ENCODE measurements at regions not wholly inside any gene's neighbourhood (a gene's known extent, or its start where the extent isn't known, plus 50 kb on each side); places are given as distances from the start of the nearest gene placed in this dataset.
"Not testable (repeated sequence)": the region's sequence is repeated elsewhere in the genome, so short reads cannot be mapped to it uniquely, and the experiment has no call there.

- no peak for DNase-seq
Observed at GRCh38 chr4:38313999-38314561, 349.9 kb upstream of the KLF3 start.

GRCh38 chr4:38314663-38315062 lies 349.3 kb upstream of the KLF3 start:
- DNase-seq = no peak

- DNase-seq = no peak
Observed at GRCh38 chr4:38315286-38315685, 348.7 kb upstream of the KLF3 start.

GRCh38 chr4:38316045-38316444 lies 348.0 kb upstream of the KLF3 start:
- no peak for DNase-seq

GRCh38 chr4:38317041-38317674 lies 346.8 kb upstream of the KLF3 start:
- DNase-seq = no peak

- peak; percentile 75 for DNase-seq
Observed at GRCh38 chr4:38318737-38319455, 345.1 kb upstream of the KLF3 start.

GRCh38 chr4:38319456-38320342 lies 344.3 kb upstream of the KLF3 start:
- peak; percentile 86 for DNase-seq

GRCh38 chr4:38320343-38320695 lies 343.7 kb upstream of the KLF3 start:
- DNase-seq = no peak

- no peak for DNase-seq
Observed at GRCh38 chr4:38320833-38321232, 343.2 kb upstream of the KLF3 start.

- no peak for DNase-seq
Observed at GRCh38 chr4:38322714-38323113, 341.3 kb upstream of the KLF3 start.

- DNase-seq = no peak
Observed at GRCh38 chr4:38323141-38323641, 340.8 kb upstream of the KLF3 start.

GRCh38 chr4:38324861-38325628 lies 339.0 kb upstream of the KLF3 start:
- no peak for DNase-seq

- no peak for DNase-seq
Observed at GRCh38 chr4:38325629-38325913, 338.4 kb upstream of the KLF3 start.

GRCh38 chr4:38326499-38326898 lies 337.5 kb upstream of the KLF3 start:
- no peak for DNase-seq

- DNase-seq = no peak
Observed at GRCh38 chr4:38327174-38327573, 336.8 kb upstream of the KLF3 start.

GRCh38 chr4:38328989-38329729 lies 334.8 kb upstream of the KLF3 start:
- DNase-seq = no peak

- DNase-seq = no peak
Observed at GRCh38 chr4:38330321-38330720, 333.7 kb upstream of the KLF3 start.

GRCh38 chr4:38330936-38331335 lies 333.1 kb upstream of the KLF3 start:
- DNase-seq = no peak

- no peak for DNase-seq
Observed at GRCh38 chr4:38332699-38333098, 331.3 kb upstream of the KLF3 start.

GRCh38 chr4:38333219-38333618 lies 330.8 kb upstream of the KLF3 start:
- DNase-seq = no peak

- no peak for DNase-seq
Observed at GRCh38 chr4:38334791-38335190, 329.2 kb upstream of the KLF3 start.

- DNase-seq = not testable (repeated sequence)
Observed at GRCh38 chr4:38338939-38339338, 325.1 kb upstream of the KLF3 start.

Measured in CD4-positive, alpha-beta T cell treated with Interleukin-15 for 1 hour (primary cell).